ENCODE measurements at regions not wholly inside any gene's neighbourhood (a gene's known extent, or its start where the extent isn't known, plus 50 kb on each side); places are given as distances from the start of the nearest gene placed in this dataset.

DNA sequence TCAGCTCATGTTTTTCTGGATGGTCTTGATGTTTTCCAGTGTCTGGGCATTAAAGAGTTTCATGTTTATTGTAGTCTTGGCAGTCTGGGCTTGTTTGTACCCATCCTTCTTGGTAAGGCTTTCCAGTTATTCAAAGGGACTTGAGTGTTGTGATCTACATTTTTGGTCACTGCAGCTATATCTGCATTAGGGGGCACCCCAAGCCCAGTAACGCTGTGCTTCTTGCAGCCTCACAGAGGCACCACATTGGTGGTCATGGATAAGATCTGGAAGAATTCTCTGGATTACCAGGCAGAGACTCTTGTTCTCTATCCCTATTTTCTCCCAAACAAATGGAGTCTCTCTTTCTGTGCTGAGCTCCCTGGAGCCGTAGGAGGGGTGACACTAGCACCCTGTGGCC is 451.5 kb upstream of the FAT3 start:
- intact Hi-C loops (cut with DNase I; ENCODE audit: low total_unique reads), result no loop called here
- TF ChIP-seq, protein P1, sequence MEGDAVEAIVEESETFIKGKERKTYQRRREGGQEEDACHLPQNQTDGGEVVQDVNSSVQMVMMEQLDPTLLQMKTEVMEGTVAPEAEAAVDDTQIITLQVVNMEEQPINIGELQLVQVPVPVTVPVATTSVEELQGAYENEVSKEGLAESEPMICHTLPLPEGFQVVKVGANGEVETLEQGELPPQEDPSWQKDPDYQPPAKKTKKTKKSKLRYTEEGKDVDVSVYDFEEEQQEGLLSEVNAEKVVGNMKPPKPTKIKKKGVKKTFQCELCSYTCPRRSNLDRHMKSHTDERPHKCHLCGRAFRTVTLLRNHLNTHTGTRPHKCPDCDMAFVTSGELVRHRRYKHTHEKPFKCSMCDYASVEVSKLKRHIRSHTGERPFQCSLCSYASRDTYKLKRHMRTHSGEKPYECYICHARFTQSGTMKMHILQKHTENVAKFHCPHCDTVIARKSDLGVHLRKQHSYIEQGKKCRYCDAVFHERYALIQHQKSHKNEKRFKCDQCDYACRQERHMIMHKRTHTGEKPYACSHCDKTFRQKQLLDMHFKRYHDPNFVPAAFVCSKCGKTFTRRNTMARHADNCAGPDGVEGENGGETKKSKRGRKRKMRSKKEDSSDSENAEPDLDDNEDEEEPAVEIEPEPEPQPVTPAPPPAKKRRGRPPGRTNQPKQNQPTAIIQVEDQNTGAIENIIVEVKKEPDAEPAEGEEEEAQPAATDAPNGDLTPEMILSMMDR (IDR thresholded peaks at IDR 0.05), result no peak
- no peak for TF ChIP-seq POLR2A (IDR thresholded peaks at IDR 0.05)
- Histone ChIP-seq H3K36me3 (no peaks in the 10 kb centered on the region), H3K9me3 (no peaks in the 10 kb centered on the region), H3K4me3 (no peak overlapping the region), H3K27ac (no peak overlapping the region), H3K27me3 (no peaks in the 10 kb centered on the region), H3K4me1 (no peaks in the 10 kb centered on the region)
- no peak for DNase-seq

GRCh38 chr11:91771961-91772360 is 452.7 kb upstream of the FAT3 start:
- intact Hi-C loops (cut with DNase I; ENCODE audit: low total_unique reads), result no loop called here
- Histone ChIP-seq H3K36me3 (no peaks in the 10 kb centered on the region), H3K27me3 (no peaks in the 10 kb centered on the region), H3K4me1 (no peaks in the 10 kb centered on the region), H3K9me3 (no peaks in the 10 kb centered on the region), H3K4me3 (no peak overlapping the region), H3K27ac (no peak overlapping the region)
- DNase-seq, result no peak
- TF ChIP-seq, protein P1 (IDR thresholded peaks at IDR 0.05), result no peak
- no peak for TF ChIP-seq POLR2A (IDR thresholded peaks at IDR 0.05)

GRCh38 chr11:91768783-91769182 is 455.8 kb upstream of the FAT3 start:
- H3K4me3 ChIP-seq, result no peak overlapping the region

DNA sequence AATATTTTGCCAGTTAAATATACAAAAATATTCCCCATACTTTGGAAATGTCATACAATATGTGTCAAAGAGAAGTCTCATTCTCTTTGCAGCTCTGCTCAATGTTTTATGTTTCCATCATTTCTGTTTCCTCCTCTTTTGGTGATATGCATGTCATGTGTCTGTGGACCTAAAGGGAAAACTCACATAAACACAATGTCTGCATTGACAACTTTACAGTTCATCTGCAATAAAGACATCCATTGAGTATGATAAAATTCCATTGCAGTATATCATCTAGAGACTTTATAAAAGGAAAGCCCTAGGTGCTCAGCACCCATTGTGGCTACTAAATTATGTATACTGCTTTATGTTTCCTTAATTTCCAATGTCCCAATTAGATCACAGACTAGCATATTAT is 461.3 kb upstream of the FAT3 start:
- Histone ChIP-seq H3K4me1 (no peaks in the 10 kb centered on the region), H3K36me3 (no peaks in the 10 kb centered on the region), H3K27ac (no peak overlapping the region), H3K9me3 (no peaks in the 10 kb centered on the region), H3K27me3 (no peaks in the 10 kb centered on the region), H3K4me3 (no peak overlapping the region)
- no peak for DNase-seq
- intact Hi-C loops (cut with DNase I; ENCODE audit: low total_unique reads), result no loop called here
- TF ChIP-seq, protein P1 (IDR thresholded peaks at IDR 0.05), result no peak
- no peak for TF ChIP-seq POLR2A (IDR thresholded peaks at IDR 0.05)

More at GRCh38 chr11:91768783-91769182, 455.8 kb upstream of the FAT3 start:
- intact Hi-C loops (cut with DNase I; ENCODE audit: low total_unique reads), result no loop called here
- Histone ChIP-seq H3K4me1 (no peaks in the 10 kb centered on the region), H3K27ac (no peak overlapping the region), H3K9me3 (no peaks in the 10 kb centered on the region), H3K27me3 (no peaks in the 10 kb centered on the region), H3K36me3 (no peaks in the 10 kb centered on the region)
- TF ChIP-seq POLR2A (IDR thresholded peaks at IDR 0.05), result no peak
- TF ChIP-seq, protein P1 (IDR thresholded peaks at IDR 0.05), result no peak
- DNase-seq, result no peak

- Histone ChIP-seq H3K9me3 (no peaks in the 10 kb centered on the region), H3K27me3 (no peaks in the 10 kb centered on the region), H3K27ac (no peak overlapping the region), H3K4me1 (no peaks in the 10 kb centered on the region), H3K36me3 (no peaks in the 10 kb centered on the region), H3K4me3 (no peak overlapping the region)
- no peak for TF ChIP-seq POLR2A (IDR thresholded peaks at IDR 0.05)
- TF ChIP-seq, protein P1 (IDR thresholded peaks at IDR 0.05), result no peak
- intact Hi-C loops (cut with DNase I; ENCODE audit: low total_unique reads), result no loop called here
- DNase-seq, result no peak
These were observed 463.1 kb upstream of the FAT3 start for GRCh38 chr11:91761406-91762025.
